ENCODE measurements at regions not wholly inside any gene's neighbourhood (a gene's known extent, or its start where the extent isn't known, plus 50 kb on each side); places are given as distances from the start of the nearest gene placed in this dataset.
"Not testable (repeated sequence)": the region's sequence is repeated elsewhere in the genome, so short reads cannot be mapped to it uniquely, and the experiment has no call there.

GRCh38 chr16:6698548-6698947 lies 634.1 kb upstream of the RBFOX1 start:
- CTCF ChIA-PET: no interaction called here
- no peak for ATAC-seq

GRCh38 chr16:6695666-6696065 lies 637.0 kb upstream of the RBFOX1 start:
- Mint-ChIP-seq H3K4me3 (no peak overlapping the region), H3K27me3 (no peaks in the 10 kb centered on the region), H3K27ac (no peak overlapping the region), H3K36me3 (ENCODE audit: low read depth) (no peaks in the 10 kb centered on the region), H3K4me1 (ENCODE audit: low read depth) (no peaks in the 10 kb centered on the region), H3K9me3 (no peaks in the 10 kb centered on the region)
- CTCF ChIA-PET: no interaction called here
- intact Hi-C loops (cut with micrococcal nuclease): no loop called here
- POLR2A ChIA-PET: no interaction called here
- ATAC-seq: no peak
- no peak for TF ChIP-seq CTCF (IDR thresholded peaks at IDR 0.05)
- DNase-seq: no peak

More at GRCh38 chr16:6698548-6698947, 634.1 kb upstream of the RBFOX1 start:
- Mint-ChIP-seq H3K9me3 (peaks cover 6% of the 10 kb centered on the region), H3K27ac (no peak overlapping the region), H3K4me3 (no peak overlapping the region), H3K4me1 (ENCODE audit: low read depth) (no peaks in the 10 kb centered on the region), H3K36me3 (ENCODE audit: low read depth) (no peaks in the 10 kb centered on the region), H3K27me3 (no peaks in the 10 kb centered on the region)
- POLR2A ChIA-PET: no interaction called here
- TF ChIP-seq CTCF (IDR thresholded peaks at IDR 0.05): no peak
- intact Hi-C loops (cut with micrococcal nuclease): no loop called here
- DNase-seq: no peak

GRCh38 chr16:6694636-6695035 lies 638.0 kb upstream of the RBFOX1 start:
- no peak for DNase-seq
- intact Hi-C loops (cut with micrococcal nuclease): no loop called here
- no peaks in the 10 kb centered on the region for H3K36me3 Mint-ChIP-seq (ENCODE audit: low read depth)
- TF ChIP-seq CTCF (IDR thresholded peaks at IDR 0.05): no peak
- no peak overlapping the region for H3K27ac Mint-ChIP-seq
- no peaks in the 10 kb centered on the region for H3K27me3 Mint-ChIP-seq
- CTCF ChIA-PET: no interaction called here
- no peak for ATAC-seq
- POLR2A ChIA-PET: no interaction called here
- H3K9me3 Mint-ChIP-seq: no peaks in the 10 kb centered on the region
- no peak overlapping the region for H3K4me3 Mint-ChIP-seq
- no peaks in the 10 kb centered on the region for H3K4me1 Mint-ChIP-seq (ENCODE audit: low read depth)

GRCh38 chr16:6693418-6693817 lies 639.2 kb upstream of the RBFOX1 start:
- H3K4me1 Mint-ChIP-seq (ENCODE audit: low read depth); intact Hi-C loops (cut with micrococcal nuclease); CTCF ChIA-PET; H3K4me3 Mint-ChIP-seq; H3K36me3 Mint-ChIP-seq (ENCODE audit: low read depth); POLR2A ChIA-PET; H3K27ac Mint-ChIP-seq; H3K9me3 Mint-ChIP-seq; ATAC-seq; DNase-seq; H3K27me3 Mint-ChIP-seq: not testable (repeated sequence)

- Mint-ChIP-seq H3K9me3 (peaks cover 5% of the 10 kb centered on the region), H3K4me1 (ENCODE audit: low read depth) (no peaks in the 10 kb centered on the region), H3K4me3 (no peak overlapping the region), H3K36me3 (ENCODE audit: low read depth) (no peaks in the 10 kb centered on the region), H3K27ac (no peak overlapping the region), H3K27me3 (no peaks in the 10 kb centered on the region)
- ATAC-seq (no peak), DNase-seq (no peak)
- ChIA-PET POLR2A (no interaction called here), CTCF (no interaction called here)
- TF ChIP-seq CTCF (IDR thresholded peaks at IDR 0.05): no peak
- intact Hi-C loops (cut with micrococcal nuclease): no loop called here
These were observed 639.8 kb upstream of the RBFOX1 start for GRCh38 chr16:6692874-6693273.

- ChIA-PET CTCF (no interaction called here), POLR2A (no interaction called here)
- no peak for ATAC-seq
- no peak for TF ChIP-seq CTCF (IDR thresholded peaks at IDR 0.05)
- intact Hi-C loops (cut with micrococcal nuclease): no loop called here
- Mint-ChIP-seq H3K9me3 (peaks cover 9% of the 10 kb centered on the region), H3K27me3 (no peaks in the 10 kb centered on the region), H3K4me1 (ENCODE audit: low read depth) (no peaks in the 10 kb centered on the region), H3K36me3 (ENCODE audit: low read depth) (no peaks in the 10 kb centered on the region), H3K4me3 (no peak overlapping the region), H3K27ac (no peak overlapping the region)
- DNase-seq: no peak
These were observed 641.9 kb upstream of the RBFOX1 start for GRCh38 chr16:6690741-6691140.

Measured in activated CD8-positive, alpha-beta T cell treated with anti-CD3 and anti-CD28 coated beads for 36 hours (primary cell).